Prostate gland (tissue), 2 donors: ENCODE measurements at regions not wholly inside any gene's neighbourhood (a gene's known extent, or its start where the extent isn't known, plus 50 kb on each side); places are given as distances from the start of the nearest gene placed in this dataset.

Source experiments
- DNase-seq: peaks from one replicate; pipeline ENCODE4 v3.0.0-alpha.2; 2019; ENCODE audit warnings: low spot score
- H3K27ac ChIP-seq, 2 donors: fragments of 200-600 bp; sonication (generic); 2 replicates each; pipeline ENCODE4 v1.5.1; 2017 to 2019
- H3K27me3 ChIP-seq: fragments of 200-600 bp; sonication (generic); replicated peaks from 2 replicates; pipeline ENCODE4 v1.5.1; 2019; ENCODE audit not compliant: insufficient read depth
- H3K36me3 ChIP-seq, 2 donors: fragments of 200-600 bp; sonication (generic); 1 replicate in 1 of 2; 2 replicates in 1 of 2; pipeline versions ENCODE4 v1.5.1 to v1.8.1; 2017 to 2019
- H3K4me1 ChIP-seq: fragments of 200-600 bp; sonication (generic); replicated peaks from 2 replicates; pipeline ENCODE4 v1.5.1; 2019
- H3K4me3 ChIP-seq, 2 donors: fragments of 200-600 bp; sonication (generic); 2 replicates each; pipeline ENCODE4 v1.5.1; 2017 to 2019
- H3K9me3 ChIP-seq: fragments of 200-600 bp; sonication (generic); 2 replicates; pipeline ENCODE4 v1.5.1; 2017
- POLR2A ChIP-seq: fragments of 450-650 bp; IDR thresholded peaks from one replicate; pipeline ENCODE4 v1.6.1; 2016; ENCODE audit warnings: antibody characterized with exemption, mild to moderate bottlenecking
- POLR2AphosphoS5 ChIP-seq: sonication (generic); formaldehyde crosslinking; IDR thresholded peaks from one replicate; pipeline ENCODE4 v1.6.1; 2017; ENCODE audit warnings: antibody characterized with exemption
- WGBS: methylation state at CpG from one replicate; pipeline ENCODE4 v1.1.5; 2018; 5-methylcytosine and 5-hydroxymethylcytosine counted together
- intact Hi-C: fragments of 100-400 bp; cut with DNase I; formaldehyde crosslinking; loops from one replicate; pipeline ENCODE4 v1.14.2; 2022
- TF ChIP-seq, protein P1 (sequence below), 4 experiments: fragments of 200-600 bp in 2 of 4; fragments of 450-650 bp in 2 of 4; sonication (generic) in 2 of 4; IDR thresholded peaks; 1 replicate in 3 of 4; 2 replicates in 1 of 4; pipeline ENCODE4 v1.5.1; 2016 to 2019; ENCODE audit warnings: antibody characterized with exemption in 4 of 4, mild to moderate bottlenecking in 2 of 4, moderate library complexity in 2 of 4

DNA sequence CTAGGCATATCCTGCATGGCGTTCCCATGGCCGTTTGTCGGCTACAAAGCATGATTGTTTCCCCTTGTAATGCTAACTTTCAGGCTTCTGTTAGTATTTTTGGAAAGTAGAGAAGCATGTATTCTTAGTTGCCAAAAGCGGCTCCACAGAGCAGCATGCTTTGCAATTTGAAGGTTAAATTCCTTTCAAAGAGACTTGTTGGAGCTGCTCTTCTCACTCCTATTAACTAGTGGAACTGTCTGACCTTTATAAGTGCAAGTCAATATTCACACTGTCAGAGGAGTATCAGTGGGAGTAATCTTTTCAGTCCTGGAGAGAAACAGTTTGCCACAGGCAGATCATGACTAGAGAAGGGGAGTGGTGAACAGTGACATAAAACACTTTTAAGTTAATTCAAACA, 656.1 kb upstream of the NOVA1 start:
- H3K36me3 ChIP-seq = no peaks in the 10 kb centered on the region
- no peak overlapping the region for H3K27ac ChIP-seq
- H3K4me3 ChIP-seq = no peak overlapping the region
- TF ChIP-seq, protein P1, sequence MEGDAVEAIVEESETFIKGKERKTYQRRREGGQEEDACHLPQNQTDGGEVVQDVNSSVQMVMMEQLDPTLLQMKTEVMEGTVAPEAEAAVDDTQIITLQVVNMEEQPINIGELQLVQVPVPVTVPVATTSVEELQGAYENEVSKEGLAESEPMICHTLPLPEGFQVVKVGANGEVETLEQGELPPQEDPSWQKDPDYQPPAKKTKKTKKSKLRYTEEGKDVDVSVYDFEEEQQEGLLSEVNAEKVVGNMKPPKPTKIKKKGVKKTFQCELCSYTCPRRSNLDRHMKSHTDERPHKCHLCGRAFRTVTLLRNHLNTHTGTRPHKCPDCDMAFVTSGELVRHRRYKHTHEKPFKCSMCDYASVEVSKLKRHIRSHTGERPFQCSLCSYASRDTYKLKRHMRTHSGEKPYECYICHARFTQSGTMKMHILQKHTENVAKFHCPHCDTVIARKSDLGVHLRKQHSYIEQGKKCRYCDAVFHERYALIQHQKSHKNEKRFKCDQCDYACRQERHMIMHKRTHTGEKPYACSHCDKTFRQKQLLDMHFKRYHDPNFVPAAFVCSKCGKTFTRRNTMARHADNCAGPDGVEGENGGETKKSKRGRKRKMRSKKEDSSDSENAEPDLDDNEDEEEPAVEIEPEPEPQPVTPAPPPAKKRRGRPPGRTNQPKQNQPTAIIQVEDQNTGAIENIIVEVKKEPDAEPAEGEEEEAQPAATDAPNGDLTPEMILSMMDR (IDR thresholded peaks at IDR 0.05) = no peak
- TF ChIP-seq POLR2AphosphoS5 = no peak
- intact Hi-C loops = no loop called here
- H3K4me1 ChIP-seq = no peaks in the 10 kb centered on the region
- 31% methylated on average over 4 of the region's 4 CpGs for WGBS
- no peaks in the 10 kb centered on the region for H3K9me3 ChIP-seq
- H3K27me3 ChIP-seq = no peaks in the 10 kb centered on the region
- no peak for DNase-seq

GRCh38 chr14:27256805-27257204, 659.0 kb upstream of the NOVA1 start:
- intact Hi-C loops = no loop called here
- Histone ChIP-seq H3K36me3 (no peaks in the 10 kb centered on the region), H3K27ac (no peak overlapping the region), H3K9me3 (no peaks in the 10 kb centered on the region), H3K4me3 (no peak overlapping the region), H3K4me1 (no peaks in the 10 kb centered on the region), H3K27me3 (no peaks in the 10 kb centered on the region)
- 91% methylated on average over 3 of the region's 3 CpGs for WGBS
- DNase-seq = no peak
- TF ChIP-seq POLR2A = no peak
- TF ChIP-seq POLR2AphosphoS5 = no peak
- TF ChIP-seq, protein P1 (IDR thresholded peaks at IDR 0.05) = no peak

DNA sequence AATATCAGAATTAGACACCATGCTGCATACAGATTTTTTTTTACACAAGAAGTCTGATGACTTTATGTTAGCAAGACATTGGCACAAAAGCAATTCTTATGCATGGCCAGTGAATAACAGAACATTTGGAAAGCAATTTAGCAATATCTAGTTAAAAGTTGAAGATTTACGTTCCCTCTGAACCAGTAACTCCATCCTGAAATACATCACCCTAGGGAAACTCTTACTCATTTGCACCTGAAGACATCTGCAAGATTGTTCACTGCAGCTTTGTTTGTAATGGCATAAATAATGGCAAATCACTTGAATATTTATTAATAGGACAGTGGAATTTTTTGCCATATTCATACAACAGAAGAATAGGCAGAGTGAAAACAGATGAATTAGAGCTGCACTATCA, 670.0 kb upstream of the NOVA1 start:
- TF ChIP-seq POLR2A (no peak), POLR2AphosphoS5 (no peak)
- TF ChIP-seq, protein P1 (IDR thresholded peaks at IDR 0.05) = no peak
- H3K27ac ChIP-seq = no peak overlapping the region
- H3K9me3 ChIP-seq = no peaks in the 10 kb centered on the region
- intact Hi-C loops = no loop called here
- no peak overlapping the region for H3K4me3 ChIP-seq
- no peaks in the 10 kb centered on the region for H3K4me1 ChIP-seq
- H3K27me3 ChIP-seq = no peaks in the 10 kb centered on the region
- H3K36me3 ChIP-seq = no peaks in the 10 kb centered on the region
- 64% methylated on average over 1 of the region's 1 CpG for WGBS
- no peak for DNase-seq

DNA sequence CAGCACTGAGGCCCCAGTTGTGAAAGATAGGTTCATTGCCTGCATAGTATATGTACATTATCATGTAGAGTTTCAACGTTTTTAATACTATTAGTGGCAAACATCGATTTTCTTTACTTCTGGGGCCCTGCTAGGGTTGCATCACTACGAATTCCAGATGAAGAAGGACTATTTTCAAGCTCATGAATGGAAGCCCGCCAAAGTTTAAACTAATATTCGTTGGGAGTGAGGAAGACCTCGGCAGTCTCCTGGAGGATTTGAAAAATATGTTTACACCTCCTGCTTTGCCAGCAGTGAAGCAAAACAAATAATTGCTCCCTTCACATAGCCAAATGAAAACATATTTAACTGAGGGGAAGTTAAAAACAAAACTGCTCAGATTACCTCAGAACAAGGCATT, 672.9 kb upstream of the NOVA1 start:
- intact Hi-C loops = no loop called here
- no peaks in the 10 kb centered on the region for H3K36me3 ChIP-seq
- no peak overlapping the region for H3K4me3 ChIP-seq
- no peak for DNase-seq
- H3K27me3 ChIP-seq = no peaks in the 10 kb centered on the region
- H3K4me1 ChIP-seq = no peaks in the 10 kb centered on the region
- WGBS = 73% methylated on average over 6 of the region's 6 CpGs
- TF ChIP-seq, protein P1 (IDR thresholded peaks at IDR 0.05) = no peak
- TF ChIP-seq POLR2AphosphoS5 (no peak), POLR2A (no peak)
- H3K9me3 ChIP-seq = no peaks in the 10 kb centered on the region
- no peak overlapping the region for H3K27ac ChIP-seq

GRCh38 chr14:27278341-27278740, 680.5 kb upstream of the NOVA1 start:
- H3K4me1 ChIP-seq = no peaks in the 10 kb centered on the region
- TF ChIP-seq POLR2AphosphoS5 (no peak), POLR2A (no peak)
- TF ChIP-seq, protein P1 (IDR thresholded peaks at IDR 0.05) = no peak
- intact Hi-C loops = no loop called here

More at GRCh38 chr14:27278341-27278740, 680.5 kb upstream of the NOVA1 start:
- Histone ChIP-seq H3K27ac (no peak overlapping the region), H3K36me3 (no peaks in the 10 kb centered on the region), H3K27me3 (no peaks in the 10 kb centered on the region), H3K4me3 (no peak overlapping the region), H3K9me3 (no peaks in the 10 kb centered on the region)
- 39% methylated on average over 2 of the region's 2 CpGs for WGBS
- no peak for DNase-seq
